Sigmoid colon (tissue), 6 donors: ENCODE measurements at regions not wholly inside any gene's neighbourhood (a gene's known extent, or its start where the extent isn't known, plus 50 kb on each side); places are given as distances from the start of the nearest gene placed in this dataset.
"Not testable (repeated sequence)": the region's sequence is repeated elsewhere in the genome, so short reads cannot be mapped to it uniquely, and the experiment has no call there.

ENCODE experiments used
- DNase-seq: peaks from one replicate; pipeline ENCODE4 v3.0.0-alpha.2; 2019
- H3K27ac ChIP-seq, 4 donors: fragments of 200-600 bp; sonication (generic); one replicate each; pipeline ENCODE4 v1.5.1; 2016 to 2019; ENCODE audit warnings: mild to moderate bottlenecking in 1 of 4
- H3K27me3 ChIP-seq, 3 donors: fragments of 200-600 bp; sonication (generic); one replicate each; pipeline ENCODE4 v1.5.1; 2019; ENCODE audit warnings: mild to moderate bottlenecking in 1 of 3
- H3K36me3 ChIP-seq, 4 donors: fragments of 200-600 bp; sonication (generic); one replicate each; pipeline ENCODE4 v1.5.1; 2016 to 2019
- H3K4me1 ChIP-seq, 4 donors: fragments of 200-600 bp; sonication (generic); one replicate each; pipeline ENCODE4 v1.5.1; 2017 to 2019
- H3K4me3 ChIP-seq, 4 donors: fragments of 200-600 bp; sonication (generic); one replicate each; pipeline ENCODE4 v1.5.1; 2017 to 2019; ENCODE audit warnings: mild to moderate bottlenecking in 2 of 4, moderate library complexity in 1 of 4
- H3K9me3 ChIP-seq, 4 donors: fragments of 200-600 bp in 3 of 4; sonication (generic) in 3 of 4; one replicate each; pipeline versions ENCODE4 v1.5.1 to v1.6.1; 2013 to 2019
- EP300 ChIP-seq, 4 donors: sonication (generic); formaldehyde crosslinking; IDR thresholded peaks; one replicate each; pipeline ENCODE4 v1.6.1; 2017; ENCODE audit warnings: antibody characterized with exemption in 4 of 4
- POLR2A ChIP-seq, 2 donors: fragments of 450-650 bp; IDR thresholded peaks; one replicate each; pipeline ENCODE4 v1.6.1; 2016; ENCODE audit warnings: antibody characterized with exemption in 2 of 2, mild to moderate bottlenecking in 2 of 2, moderate library complexity in 2 of 2
- POLR2AphosphoS5 ChIP-seq, 4 donors: sonication (generic); formaldehyde crosslinking; IDR thresholded peaks; one replicate each; pipeline ENCODE4 v1.6.1; 2017; ENCODE audit warnings: antibody characterized with exemption in 4 of 4
- WGBS, 2 donors: extraction: QIAGEN DNeasy Blood & Tissue Kit; methylation state at CpG; one replicate each; pipeline ENCODE4 v1.1.7; 2013; 5-methylcytosine and 5-hydroxymethylcytosine counted together
- intact Hi-C: fragments of 100-400 bp; cut with DNase I; formaldehyde crosslinking; loops from one replicate; pipeline ENCODE4 v1.15.1; 2023
- TF ChIP-seq, protein P1 (sequence below), 4 experiments: fragments of 450-650 bp in 3 of 4; fragments of 200-600 bp in 1 of 4; IDR thresholded peaks; one replicate each; pipeline ENCODE4 v1.5.1; 2016 to 2019; ENCODE audit warnings: antibody characterized with exemption in 4 of 4, mild to moderate bottlenecking in 3 of 4, moderate library complexity in 2 of 4
- donor health status: healthy with polysubstance abuse.
- donor health status: healthy.

DNA sequence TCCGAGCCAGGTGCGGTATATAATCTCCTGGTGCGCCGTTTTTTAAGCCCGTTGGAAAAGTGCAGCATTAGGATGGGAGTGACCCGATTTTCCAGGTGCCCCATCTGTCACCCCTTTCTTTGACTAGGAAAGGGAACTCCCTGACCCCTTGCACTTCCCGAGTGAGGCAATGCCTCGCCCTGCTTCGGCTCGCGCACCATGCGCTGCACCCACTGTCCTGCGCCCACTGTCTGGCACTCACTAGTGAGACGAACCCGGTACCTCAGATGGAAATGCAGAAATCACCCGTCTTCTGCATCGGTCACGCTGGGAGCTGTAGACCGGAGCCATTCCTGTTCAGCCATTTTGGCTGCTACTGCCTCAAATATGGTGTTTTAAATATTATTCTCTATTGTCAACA lies 198.0 kb downstream of the MEIS1 start:
- H3K4me3 ChIP-seq, H3K27me3 ChIP-seq, H3K9me3 ChIP-seq, H3K4me1 ChIP-seq, DNase-seq, intact Hi-C loops, H3K27ac ChIP-seq, H3K36me3 ChIP-seq: not testable (repeated sequence)
- WGBS, 2 donors: 90 to 96% methylated on average over 19 of the region's 19 CpGs

- Histone ChIP-seq H3K4me1 (no peaks in the 10 kb centered on the region), H3K27ac (no peak overlapping the region), H3K4me3 (no peak overlapping the region), H3K9me3 (no peaks in the 10 kb centered on the region), H3K27me3 (no peaks in the 10 kb centered on the region), H3K36me3 (no peaks in the 10 kb centered on the region)
- TF ChIP-seq POLR2A (IDR thresholded peaks at IDR 0.05) (no peak), EP300 (IDR thresholded peaks at IDR 0.05) (no peak), POLR2AphosphoS5 (IDR thresholded peaks at IDR 0.05) (no peak)
- TF ChIP-seq, protein P1, sequence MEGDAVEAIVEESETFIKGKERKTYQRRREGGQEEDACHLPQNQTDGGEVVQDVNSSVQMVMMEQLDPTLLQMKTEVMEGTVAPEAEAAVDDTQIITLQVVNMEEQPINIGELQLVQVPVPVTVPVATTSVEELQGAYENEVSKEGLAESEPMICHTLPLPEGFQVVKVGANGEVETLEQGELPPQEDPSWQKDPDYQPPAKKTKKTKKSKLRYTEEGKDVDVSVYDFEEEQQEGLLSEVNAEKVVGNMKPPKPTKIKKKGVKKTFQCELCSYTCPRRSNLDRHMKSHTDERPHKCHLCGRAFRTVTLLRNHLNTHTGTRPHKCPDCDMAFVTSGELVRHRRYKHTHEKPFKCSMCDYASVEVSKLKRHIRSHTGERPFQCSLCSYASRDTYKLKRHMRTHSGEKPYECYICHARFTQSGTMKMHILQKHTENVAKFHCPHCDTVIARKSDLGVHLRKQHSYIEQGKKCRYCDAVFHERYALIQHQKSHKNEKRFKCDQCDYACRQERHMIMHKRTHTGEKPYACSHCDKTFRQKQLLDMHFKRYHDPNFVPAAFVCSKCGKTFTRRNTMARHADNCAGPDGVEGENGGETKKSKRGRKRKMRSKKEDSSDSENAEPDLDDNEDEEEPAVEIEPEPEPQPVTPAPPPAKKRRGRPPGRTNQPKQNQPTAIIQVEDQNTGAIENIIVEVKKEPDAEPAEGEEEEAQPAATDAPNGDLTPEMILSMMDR (IDR thresholded peaks at IDR 0.05): no peak
- no peak for DNase-seq
- WGBS, 2 donors: 81 to 86% methylated on average over 3 of the region's 3 CpGs
- intact Hi-C loops: no loop called here
Measured at GRCh38 chr2:66633631-66634030, 198.7 kb downstream of the MEIS1 start.

DNA sequence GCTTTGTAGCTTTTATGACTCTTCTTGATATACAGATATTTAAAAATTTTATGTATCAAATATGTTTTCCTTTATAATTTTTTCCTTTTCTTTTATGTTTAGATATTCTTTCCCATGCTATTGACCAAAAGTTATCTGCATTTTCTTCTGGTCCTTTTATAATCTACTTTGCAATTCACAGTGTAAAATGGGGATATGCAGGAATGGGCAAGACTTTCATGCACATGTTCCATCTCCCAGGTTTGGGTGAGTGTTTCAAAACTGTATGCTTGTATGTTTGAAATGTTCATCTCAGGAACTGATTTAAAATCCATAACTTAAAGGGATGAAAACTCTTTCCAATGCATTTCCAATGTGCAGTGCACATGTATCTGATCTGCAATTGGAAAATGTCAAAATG lies 199.9 kb downstream of the MEIS1 start:
- H3K9me3 ChIP-seq: no peaks in the 10 kb centered on the region

DNA sequence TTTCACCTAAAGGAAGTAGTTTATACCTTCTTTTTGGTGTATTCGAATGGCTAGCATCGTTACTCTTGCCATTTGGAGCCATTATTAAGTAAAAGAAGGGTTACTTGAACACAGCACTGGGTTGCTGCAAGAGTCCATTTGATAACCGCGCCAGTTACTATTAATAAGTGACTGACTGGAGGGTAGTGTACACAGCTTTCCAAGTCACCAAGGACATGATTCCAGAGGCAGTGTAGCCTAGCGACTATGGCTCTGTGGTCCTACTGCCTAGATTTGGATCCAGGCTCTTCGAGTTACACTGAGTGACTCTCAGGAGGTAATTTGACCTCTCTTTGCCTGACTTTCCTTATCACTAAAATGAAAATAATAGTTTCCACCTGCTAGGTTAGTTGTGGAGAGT lies 206.8 kb downstream of the MEIS1 start:
- 87 to 91% methylated on average over 6 of the region's 6 CpGs for WGBS, 2 donors

More for the DNA sequence above, 199.9 kb downstream of the MEIS1 start:
- no peaks in the 10 kb centered on the region for H3K4me1 ChIP-seq
- no peak overlapping the region for H3K4me3 ChIP-seq
- DNase-seq: no peak
- no peaks in the 10 kb centered on the region for H3K27me3 ChIP-seq
- intact Hi-C loops: no loop called here
- no peaks in the 10 kb centered on the region for H3K36me3 ChIP-seq
- TF ChIP-seq POLR2A (IDR thresholded peaks at IDR 0.05): no peak
- TF ChIP-seq, protein P1 (IDR thresholded peaks at IDR 0.05): no peak
- no peak for TF ChIP-seq EP300 (IDR thresholded peaks at IDR 0.05)
- no peak for TF ChIP-seq POLR2AphosphoS5 (IDR thresholded peaks at IDR 0.05)
- H3K27ac ChIP-seq: no peak overlapping the region

DNA sequence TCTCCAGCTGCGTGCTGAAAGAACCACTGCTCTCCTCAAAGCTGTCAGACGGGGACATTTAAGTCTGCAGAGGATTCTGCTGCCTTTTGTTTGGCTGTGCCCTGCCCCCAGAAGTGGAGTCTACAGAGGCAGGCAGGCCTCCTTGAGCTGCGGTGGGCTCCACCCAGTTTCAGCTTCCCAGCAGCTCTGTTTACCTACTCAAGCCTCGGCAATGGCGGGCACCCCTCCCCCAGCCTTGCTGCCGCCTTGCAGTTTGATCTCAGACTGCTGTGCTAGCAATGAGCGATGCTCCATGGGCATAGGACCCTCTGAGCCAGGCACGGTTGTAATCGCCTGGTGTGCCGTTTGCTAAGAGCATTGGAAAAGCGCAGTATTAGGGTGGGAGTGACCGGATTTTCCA lies 213.2 kb downstream of the MEIS1 start:
- H3K9me3 ChIP-seq, intact Hi-C loops, H3K27ac ChIP-seq, DNase-seq, H3K4me3 ChIP-seq, H3K36me3 ChIP-seq, H3K27me3 ChIP-seq, H3K4me1 ChIP-seq: not testable (repeated sequence)
- 53 to 64% methylated on average over 12 of the region's 12 CpGs for WGBS, 2 donors

More for the DNA sequence above, 206.8 kb downstream of the MEIS1 start:
- intact Hi-C loops: no loop called here
- TF ChIP-seq POLR2A (IDR thresholded peaks at IDR 0.05): no peak
- H3K9me3 ChIP-seq: no peaks in the 10 kb centered on the region
- H3K27me3 ChIP-seq: no peaks in the 10 kb centered on the region
- no peaks in the 10 kb centered on the region for H3K4me1 ChIP-seq
- H3K36me3 ChIP-seq: no peaks in the 10 kb centered on the region
- DNase-seq: no peak
- H3K4me3 ChIP-seq: no peak overlapping the region
- no peak overlapping the region for H3K27ac ChIP-seq

GRCh38 chr2:66649006-66649405 lies 214.1 kb downstream of the MEIS1 start:
- Histone ChIP-seq H3K27ac (no peak overlapping the region), H3K4me3 (no peak overlapping the region), H3K9me3 (no peaks in the 10 kb centered on the region), H3K27me3 (no peaks in the 10 kb centered on the region), H3K4me1 (no peaks in the 10 kb centered on the region), H3K36me3 (no peaks in the 10 kb centered on the region)
- 72 to 80% methylated on average over 4 of the region's 4 CpGs for WGBS, 2 donors
- DNase-seq: no peak
- TF ChIP-seq, protein P1 (IDR thresholded peaks at IDR 0.05): no peak
- TF ChIP-seq EP300 (IDR thresholded peaks at IDR 0.05) (no peak), POLR2A (IDR thresholded peaks at IDR 0.05) (no peak), POLR2AphosphoS5 (IDR thresholded peaks at IDR 0.05) (no peak)
- intact Hi-C loops: no loop called here
